IPS-NIHi7 (cell line): ENCODE measurements at regions not wholly inside any gene's neighbourhood (a gene's known extent, or its start where the extent isn't known, plus 50 kb on each side); places are given as distances from the start of the nearest gene placed in this dataset.

Experiments
- DNase-seq: peaks from one replicate; pipeline ENCODE4 v3.0.0; 2012; ENCODE audit warnings: mixed read lengths; ENCODE audit errors: extremely low spot score

GRCh38 chr18:40011201-40011600 is 1943.8 kb upstream of the PIK3C3 start:
- DNase-seq, result no peak

GRCh38 chr18:40006634-40007033 is 1948.4 kb upstream of the PIK3C3 start:
- peak; percentile 13 for DNase-seq

GRCh38 chr18:40004246-40004645 is 1950.8 kb upstream of the PIK3C3 start:
- no peak for DNase-seq

- no peak for DNase-seq
These were observed 1956.7 kb upstream of the PIK3C3 start for GRCh38 chr18:39998317-39998716.

- DNase-seq, result no peak
These were observed 1960.5 kb upstream of the PIK3C3 start for GRCh38 chr18:39994498-39994897.

GRCh38 chr18:39991696-39992265 is 1963.3 kb upstream of the PIK3C3 start:
- no peak for DNase-seq

GRCh38 chr18:39990540-39990939 is 1964.5 kb upstream of the PIK3C3 start:
- DNase-seq, result no peak

- no peak for DNase-seq
These were observed 1978.3 kb upstream of the PIK3C3 start for GRCh38 chr18:39976771-39977170.

- DNase-seq, result no peak
These were observed 1982.5 kb upstream of the PIK3C3 start for GRCh38 chr18:39972521-39972920.

GRCh38 chr18:39969803-39970494 is 1985.1 kb upstream of the PIK3C3 start:
- no peak for DNase-seq

GRCh38 chr18:39966275-39966674 is 1988.8 kb upstream of the PIK3C3 start:
- peak; percentile 44 for DNase-seq

GRCh38 chr18:39962546-39962945 is 1992.5 kb upstream of the PIK3C3 start:
- DNase-seq, result no peak

- no peak for DNase-seq
These were observed 1994.5 kb upstream of the PIK3C3 start for GRCh38 chr18:39960550-39960949.

GRCh38 chr18:39959839-39960238 is 1995.2 kb upstream of the PIK3C3 start:
- no peak for DNase-seq

- DNase-seq, result no peak
These were observed 1996.2 kb upstream of the PIK3C3 start for GRCh38 chr18:39958876-39959275.

GRCh38 chr18:39952816-39953215 is 2002.2 kb upstream of the PIK3C3 start:
- no peak for DNase-seq

GRCh38 chr18:39951142-39951720 is 2003.8 kb upstream of the PIK3C3 start:
- DNase-seq, result no peak

GRCh38 chr18:39946623-39947061 is 2008.4 kb upstream of the PIK3C3 start:
- peak; percentile 57 for DNase-seq

GRCh38 chr18:39945076-39945475 is 2010.0 kb upstream of the PIK3C3 start:
- DNase-seq, result no peak

- no peak for DNase-seq
These were observed 2012.3 kb upstream of the PIK3C3 start for GRCh38 chr18:39942702-39943101.

- no peak for DNase-seq
These were observed 2016.1 kb upstream of the PIK3C3 start for GRCh38 chr18:39938676-39939608.

GRCh38 chr18:39935598-39935997 is 2019.4 kb upstream of the PIK3C3 start:
- DNase-seq, result no peak
